ENCODE measurements at regions not wholly inside any gene's neighbourhood (a gene's known extent, or its start where the extent isn't known, plus 50 kb on each side); places are given as distances from the start of the nearest gene placed in this dataset.

GRCh38 chr4:22573198-22573597 lies 57.3 kb upstream of the ADGRA3 start:
- H3K4me1 ChIP-seq (ENCODE audit: control insufficient read depth in 2 of 2, insufficient read depth in 2 of 2, low read length in 2 of 2), result no peaks in the 10 kb centered on the region
- H3K9me3 ChIP-seq (ENCODE audit: control insufficient read depth in 2 of 2, insufficient read depth in 1 of 2, low read length in 1 of 2), result peaks cover 0 to 12% of the 10 kb centered on the region in 2 donors
- H3K27ac ChIP-seq (ENCODE audit: low read depth in 1 of 2, low read length in 1 of 2), result no peak overlapping the region
- 92% methylated on average over 2 of the region's 2 CpGs for WGBS
- DNase-seq (ENCODE audit: low read depth in 6 of 9, low spot score in 9 of 9), result no peak
- no peaks in the 10 kb centered on the region for H3K27me3 ChIP-seq (ENCODE audit: control insufficient read depth in 2 of 2, insufficient read depth in 1 of 2, low read length in 1 of 2)
- no peaks in the 10 kb centered on the region for H3K36me3 ChIP-seq (ENCODE audit: control insufficient read depth in 2 of 2, insufficient read depth in 2 of 2, low read length in 1 of 2)
- H3K4me3 ChIP-seq (ENCODE audit: low read length in 2 of 2), result no peak overlapping the region

- 85% methylated on average over 1 of the region's 1 CpG for WGBS
Observed at GRCh38 chr4:22573641-22574040, 57.8 kb upstream of the ADGRA3 start.

GRCh38 chr4:22574424-22574823 lies 58.6 kb upstream of the ADGRA3 start:
- H3K4me1 ChIP-seq (ENCODE audit: control insufficient read depth in 2 of 2, insufficient read depth in 2 of 2, low read length in 2 of 2), result no peaks in the 10 kb centered on the region
- 95% methylated on average over 3 of the region's 3 CpGs for WGBS
- H3K36me3 ChIP-seq (ENCODE audit: control insufficient read depth in 2 of 2, insufficient read depth in 2 of 2, low read length in 1 of 2), result no peaks in the 10 kb centered on the region
- no peak for DNase-seq (ENCODE audit: low read depth in 6 of 9, low spot score in 9 of 9)
- H3K4me3 ChIP-seq (ENCODE audit: low read length in 2 of 2), result no peak overlapping the region
- no peaks in the 10 kb centered on the region for H3K27me3 ChIP-seq (ENCODE audit: control insufficient read depth in 2 of 2, insufficient read depth in 1 of 2, low read length in 1 of 2)
- no peak overlapping the region for H3K27ac ChIP-seq (ENCODE audit: low read depth in 1 of 2, low read length in 1 of 2)
- peaks cover 0 to 12% of the 10 kb centered on the region in 2 donors for H3K9me3 ChIP-seq (ENCODE audit: control insufficient read depth in 2 of 2, insufficient read depth in 1 of 2, low read length in 1 of 2)

More at GRCh38 chr4:22573641-22574040, 57.8 kb upstream of the ADGRA3 start:
- no peak for DNase-seq (ENCODE audit: low read depth in 6 of 9, low spot score in 9 of 9)
- no peaks in the 10 kb centered on the region for H3K27me3 ChIP-seq (ENCODE audit: control insufficient read depth in 2 of 2, insufficient read depth in 1 of 2, low read length in 1 of 2)
- H3K4me1 ChIP-seq (ENCODE audit: control insufficient read depth in 2 of 2, insufficient read depth in 2 of 2, low read length in 2 of 2), result no peaks in the 10 kb centered on the region
- H3K9me3 ChIP-seq (ENCODE audit: control insufficient read depth in 2 of 2, insufficient read depth in 1 of 2, low read length in 1 of 2), result peaks cover 0 to 12% of the 10 kb centered on the region in 2 donors
- H3K27ac ChIP-seq (ENCODE audit: low read depth in 1 of 2, low read length in 1 of 2), result no peak overlapping the region
- no peaks in the 10 kb centered on the region for H3K36me3 ChIP-seq (ENCODE audit: control insufficient read depth in 2 of 2, insufficient read depth in 2 of 2, low read length in 1 of 2)
- H3K4me3 ChIP-seq (ENCODE audit: low read length in 2 of 2), result no peak overlapping the region

GRCh38 chr4:22574880-22575279 lies 59.0 kb upstream of the ADGRA3 start:
- H3K4me1 ChIP-seq (ENCODE audit: control insufficient read depth in 2 of 2, insufficient read depth in 2 of 2, low read length in 2 of 2), result no peaks in the 10 kb centered on the region
- DNase-seq (ENCODE audit: low read depth in 6 of 9, low spot score in 9 of 9), result no peak
- no peak overlapping the region for H3K4me3 ChIP-seq (ENCODE audit: low read length in 2 of 2)
- peaks cover 0 to 12% of the 10 kb centered on the region in 2 donors for H3K9me3 ChIP-seq (ENCODE audit: control insufficient read depth in 2 of 2, insufficient read depth in 1 of 2, low read length in 1 of 2)
- H3K27ac ChIP-seq (ENCODE audit: low read depth in 1 of 2, low read length in 1 of 2), result no peak overlapping the region
- H3K36me3 ChIP-seq (ENCODE audit: control insufficient read depth in 2 of 2, insufficient read depth in 2 of 2, low read length in 1 of 2), result no peaks in the 10 kb centered on the region
- 97% methylated on average over 1 of the region's 1 CpG for WGBS
- H3K27me3 ChIP-seq (ENCODE audit: control insufficient read depth in 2 of 2, insufficient read depth in 1 of 2, low read length in 1 of 2), result no peaks in the 10 kb centered on the region

- no peaks in the 10 kb centered on the region for H3K27me3 ChIP-seq (ENCODE audit: control insufficient read depth in 2 of 2, insufficient read depth in 1 of 2, low read length in 1 of 2)
- H3K36me3 ChIP-seq (ENCODE audit: control insufficient read depth in 2 of 2, insufficient read depth in 2 of 2, low read length in 1 of 2), result no peaks in the 10 kb centered on the region
- no peaks in the 10 kb centered on the region for H3K4me1 ChIP-seq (ENCODE audit: control insufficient read depth in 2 of 2, insufficient read depth in 2 of 2, low read length in 2 of 2)
- no peak for DNase-seq (ENCODE audit: low read depth in 6 of 9, low spot score in 9 of 9)
- H3K27ac ChIP-seq (ENCODE audit: low read depth in 1 of 2, low read length in 1 of 2), result no peak overlapping the region
- no peak overlapping the region for H3K4me3 ChIP-seq (ENCODE audit: low read length in 2 of 2)
- no peaks in the 10 kb centered on the region for H3K9me3 ChIP-seq (ENCODE audit: control insufficient read depth in 2 of 2, insufficient read depth in 1 of 2, low read length in 1 of 2)
- WGBS, result 93% methylated on average over 7 of the region's 7 CpGs
Observed at GRCh38 chr4:22587253-22587652, 71.4 kb upstream of the ADGRA3 start.

- Histone ChIP-seq H3K4me3 (ENCODE audit: low read length in 2 of 2) (no peak overlapping the region), H3K36me3 (ENCODE audit: control insufficient read depth in 2 of 2, insufficient read depth in 2 of 2, low read length in 1 of 2) (no peaks in the 10 kb centered on the region), H3K27me3 (ENCODE audit: control insufficient read depth in 2 of 2, insufficient read depth in 1 of 2, low read length in 1 of 2) (no peaks in the 10 kb centered on the region), H3K4me1 (ENCODE audit: control insufficient read depth in 2 of 2, insufficient read depth in 2 of 2, low read length in 2 of 2) (no peaks in the 10 kb centered on the region), H3K9me3 (ENCODE audit: control insufficient read depth in 2 of 2, insufficient read depth in 1 of 2, low read length in 1 of 2) (no peaks in the 10 kb centered on the region), H3K27ac (ENCODE audit: low read depth in 1 of 2, low read length in 1 of 2) (no peak overlapping the region)
- no peak for DNase-seq (ENCODE audit: low read depth in 6 of 9, low spot score in 9 of 9)
- 95% methylated on average over 10 of the region's 10 CpGs for WGBS
Observed at GRCh38 chr4:22593933-22594332, 78.1 kb upstream of the ADGRA3 start.

GRCh38 chr4:22595684-22596083 lies 79.8 kb upstream of the ADGRA3 start:
- H3K27ac ChIP-seq (ENCODE audit: low read depth in 1 of 2, low read length in 1 of 2), result no peak overlapping the region
- no peaks in the 10 kb centered on the region for H3K27me3 ChIP-seq (ENCODE audit: control insufficient read depth in 2 of 2, insufficient read depth in 1 of 2, low read length in 1 of 2)
- no peak for DNase-seq (ENCODE audit: low read depth in 6 of 9, low spot score in 9 of 9)
- no peaks in the 10 kb centered on the region for H3K4me1 ChIP-seq (ENCODE audit: control insufficient read depth in 2 of 2, insufficient read depth in 2 of 2, low read length in 2 of 2)
- no peaks in the 10 kb centered on the region for H3K9me3 ChIP-seq (ENCODE audit: control insufficient read depth in 2 of 2, insufficient read depth in 1 of 2, low read length in 1 of 2)
- H3K36me3 ChIP-seq (ENCODE audit: control insufficient read depth in 2 of 2, insufficient read depth in 2 of 2, low read length in 1 of 2), result no peaks in the 10 kb centered on the region
- WGBS, result 87% methylated on average over 3 of the region's 3 CpGs
- H3K4me3 ChIP-seq (ENCODE audit: low read length in 2 of 2), result no peak overlapping the region

GRCh38 chr4:22596409-22596808 lies 80.5 kb upstream of the ADGRA3 start:
- 94% methylated on average over 2 of the region's 2 CpGs for WGBS

GRCh38 chr4:22597471-22597870 lies 81.6 kb upstream of the ADGRA3 start:
- WGBS, result 89% methylated on average over 5 of the region's 5 CpGs
- Histone ChIP-seq H3K36me3 (ENCODE audit: control insufficient read depth in 2 of 2, insufficient read depth in 2 of 2, low read length in 1 of 2) (no peaks in the 10 kb centered on the region), H3K4me1 (ENCODE audit: control insufficient read depth in 2 of 2, insufficient read depth in 2 of 2, low read length in 2 of 2) (no peaks in the 10 kb centered on the region), H3K4me3 (ENCODE audit: low read length in 2 of 2) (no peak overlapping the region), H3K9me3 (ENCODE audit: control insufficient read depth in 2 of 2, insufficient read depth in 1 of 2, low read length in 1 of 2) (no peaks in the 10 kb centered on the region), H3K27ac (ENCODE audit: low read depth in 1 of 2, low read length in 1 of 2) (no peak overlapping the region), H3K27me3 (ENCODE audit: control insufficient read depth in 2 of 2, insufficient read depth in 1 of 2, low read length in 1 of 2) (no peaks in the 10 kb centered on the region)
- DNase-seq (ENCODE audit: low read depth in 6 of 9, low spot score in 9 of 9), result no peak

More at GRCh38 chr4:22596409-22596808, 80.5 kb upstream of the ADGRA3 start:
- DNase-seq (ENCODE audit: low read depth in 6 of 9, low spot score in 9 of 9), result no peak
- H3K4me1 ChIP-seq (ENCODE audit: control insufficient read depth in 2 of 2, insufficient read depth in 2 of 2, low read length in 2 of 2), result no peaks in the 10 kb centered on the region
- H3K27ac ChIP-seq (ENCODE audit: low read depth in 1 of 2, low read length in 1 of 2), result no peak overlapping the region
- H3K4me3 ChIP-seq (ENCODE audit: low read length in 2 of 2), result no peak overlapping the region
- H3K9me3 ChIP-seq (ENCODE audit: control insufficient read depth in 2 of 2, insufficient read depth in 1 of 2, low read length in 1 of 2), result no peaks in the 10 kb centered on the region
- no peaks in the 10 kb centered on the region for H3K27me3 ChIP-seq (ENCODE audit: control insufficient read depth in 2 of 2, insufficient read depth in 1 of 2, low read length in 1 of 2)
- H3K36me3 ChIP-seq (ENCODE audit: control insufficient read depth in 2 of 2, insufficient read depth in 2 of 2, low read length in 1 of 2), result no peaks in the 10 kb centered on the region

Data from thymus (tissue), 11 donors.